Lower lobe of right lung (tissue), 2 donors: ENCODE measurements at regions not wholly inside any gene's neighbourhood (a gene's known extent, or its start where the extent isn't known, plus 50 kb on each side); places are given as distances from the start of the nearest gene placed in this dataset.

Source experiments
- ATAC-seq, 2 donors: fragments of 200-7000 bp; cut with Tn5 transposase; one replicate each; pipeline ENCODE4 v1.9.1; 2020 to 2022; ENCODE audit warnings: mild to moderate bottlenecking in 2 of 2, moderate library complexity in 2 of 2
- DNase-seq: peaks from one replicate; pipeline ENCODE4 v3.0.0-alpha.2; 2020
- H3K27ac ChIP-seq: fragments of 200-600 bp; one replicate; pipeline ENCODE4 v1.8.0; 2022
- H3K27me3 ChIP-seq: fragments of 200-600 bp; one replicate; pipeline ENCODE4 v1.8.0; 2022; ENCODE audit warnings: low read depth
- H3K36me3 ChIP-seq: fragments of 200-600 bp; one replicate; pipeline ENCODE4 v1.8.0; 2022; ENCODE audit warnings: mild to moderate bottlenecking
- H3K4me1 ChIP-seq: fragments of 200-600 bp; one replicate; pipeline ENCODE4 v1.8.0; 2022
- H3K4me3 ChIP-seq: fragments of 200-600 bp; one replicate; pipeline ENCODE4 v1.8.0; 2022; ENCODE audit warnings: mild to moderate bottlenecking
- H3K9me3 ChIP-seq: fragments of 200-600 bp; one replicate; pipeline ENCODE4 v1.8.0; 2022
- CTCF ChIP-seq: fragments of 200-600 bp; IDR thresholded peaks from one replicate; pipeline ENCODE4 v1.8.0; 2022; ENCODE audit warnings: antibody characterized with exemption, mild to moderate bottlenecking
- intact Hi-C: fragments of 100-400 bp; cut with DNase I; formaldehyde crosslinking; loops from one replicate; pipeline ENCODE4 v1.11.0; 2022
- donor health status: DM: no; HTN: yes; CAD: no; lungs with severe emphysema.

- H3K36me3 ChIP-seq, result no peaks in the 10 kb centered on the region
- peak in 1 of 2 donors; percentile 60 for ATAC-seq
- H3K27me3 ChIP-seq, result no peaks in the 10 kb centered on the region
- no peaks in the 10 kb centered on the region for H3K9me3 ChIP-seq
- H3K27ac ChIP-seq, result no peak overlapping the region
- no peaks in the 10 kb centered on the region for H3K4me1 ChIP-seq
- intact Hi-C loops, result no loop called here
- DNase-seq, result peak; percentile 25
- TF ChIP-seq CTCF, result no peak
- H3K4me3 ChIP-seq, result no peak overlapping the region
These were observed 351.1 kb upstream of the HSFY2 start for GRCh38 chrY:19124609-19125008.

- Histone ChIP-seq H3K4me1 (no peaks in the 10 kb centered on the region), H3K4me3 (no peak overlapping the region), H3K27ac (no peak overlapping the region), H3K27me3 (no peaks in the 10 kb centered on the region), H3K36me3 (no peaks in the 10 kb centered on the region), H3K9me3 (no peaks in the 10 kb centered on the region)
- ATAC-seq (no peak), DNase-seq (no peak)
- intact Hi-C loops, result no loop called here
- no peak for TF ChIP-seq CTCF
These were observed 348.9 kb upstream of the HSFY2 start for GRCh38 chrY:19122450-19122849.

GRCh38 chrY:19098349-19098748, 324.8 kb upstream of the HSFY2 start:
- H3K4me1 ChIP-seq, result no peaks in the 10 kb centered on the region
- H3K36me3 ChIP-seq, result no peaks in the 10 kb centered on the region
- DNase-seq, result no peak
- H3K27ac ChIP-seq, result no peak overlapping the region
- intact Hi-C loops, result no loop called here
- H3K4me3 ChIP-seq, result no peak overlapping the region
- no peaks in the 10 kb centered on the region for H3K27me3 ChIP-seq
- no peaks in the 10 kb centered on the region for H3K9me3 ChIP-seq
- no peak for ATAC-seq
- TF ChIP-seq CTCF, result no peak

DNA sequence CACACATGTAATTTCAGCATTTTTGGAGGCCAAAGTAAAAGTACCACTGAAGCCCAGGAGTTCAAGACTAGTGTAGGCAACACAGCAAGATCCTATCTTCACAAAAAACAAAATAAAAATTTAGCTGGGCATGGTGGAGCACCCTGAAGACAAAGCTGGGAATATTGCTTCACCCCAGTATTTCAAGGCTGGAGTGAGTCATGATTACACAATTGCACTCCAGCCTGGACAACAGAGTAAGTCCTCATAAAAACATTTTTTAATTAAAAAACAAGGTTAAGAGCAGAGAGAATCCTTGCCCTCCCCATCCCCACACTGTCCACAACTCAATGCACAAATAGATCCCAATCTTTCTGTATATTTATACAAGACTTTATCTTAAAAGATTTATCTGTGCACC, 321.9 kb upstream of the HSFY2 start:
- no peak for TF ChIP-seq CTCF
- H3K4me1 ChIP-seq, result no peaks in the 10 kb centered on the region
- ATAC-seq, result no peak
- DNase-seq, result no peak
- no peaks in the 10 kb centered on the region for H3K9me3 ChIP-seq
- no peak overlapping the region for H3K4me3 ChIP-seq
- H3K36me3 ChIP-seq, result no peaks in the 10 kb centered on the region
- intact Hi-C loops, result no loop called here
- H3K27me3 ChIP-seq, result no peaks in the 10 kb centered on the region
- H3K27ac ChIP-seq, result no peak overlapping the region

DNA sequence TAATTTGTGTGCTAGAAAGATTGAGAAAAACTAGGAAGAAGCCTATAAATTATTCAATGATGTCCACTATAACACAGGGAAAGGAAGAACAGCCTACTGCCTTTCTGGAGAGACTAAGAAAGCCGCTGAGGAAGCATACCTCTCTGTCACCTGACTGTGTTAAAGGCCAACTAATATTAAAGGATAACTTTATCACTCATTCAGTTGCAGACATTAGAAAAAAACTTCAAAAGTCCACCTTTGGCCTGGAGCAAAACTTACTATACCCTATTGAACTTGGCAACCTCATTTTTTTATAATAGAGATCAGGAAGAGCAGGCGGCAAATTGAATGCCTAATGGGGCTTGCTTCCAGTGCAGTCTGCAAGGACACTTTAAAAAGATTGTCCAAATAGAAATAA, 309.5 kb upstream of the HSFY2 start:
- no peak for TF ChIP-seq CTCF
- intact Hi-C loops, result no loop called here
- DNase-seq, result no peak
- H3K27me3 ChIP-seq, result no peaks in the 10 kb centered on the region
- H3K27ac ChIP-seq, result no peak overlapping the region
- ATAC-seq, result no peak
- H3K36me3 ChIP-seq, result no peaks in the 10 kb centered on the region
- no peaks in the 10 kb centered on the region for H3K4me1 ChIP-seq
- H3K4me3 ChIP-seq, result no peak overlapping the region
- H3K9me3 ChIP-seq, result no peaks in the 10 kb centered on the region

DNA sequence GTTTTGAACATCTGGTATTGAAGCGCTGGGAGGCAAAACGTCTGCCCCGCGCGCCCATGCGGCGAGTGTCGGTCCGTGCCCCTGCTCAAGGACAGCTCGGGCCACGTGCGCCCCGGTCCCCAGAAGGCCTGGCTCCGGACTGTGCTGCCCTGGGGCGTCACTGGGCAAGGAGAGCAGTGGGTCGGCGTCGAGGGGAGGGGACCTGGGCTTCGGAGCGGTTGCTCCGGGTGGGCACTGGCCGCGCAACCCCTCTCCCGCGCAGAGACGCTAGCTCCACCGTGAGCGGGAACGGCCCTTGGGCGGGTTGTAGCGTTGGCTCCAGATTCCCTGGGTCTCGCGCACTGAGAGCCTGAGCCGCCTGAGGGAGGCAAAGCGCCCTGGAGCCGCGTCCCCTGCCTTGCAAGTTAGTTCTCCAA, 304.2 kb upstream of the HSFY2 start:
- intact Hi-C loops, result no loop called here
- no peaks in the 10 kb centered on the region for H3K9me3 ChIP-seq
- H3K27ac ChIP-seq, result peak overlapping the region; percentile 83
- H3K27me3 ChIP-seq, result no peaks in the 10 kb centered on the region
- H3K4me3 ChIP-seq, result peak overlapping the region; percentile 64
- no peak for TF ChIP-seq CTCF
- no peaks in the 10 kb centered on the region for H3K36me3 ChIP-seq
- no peaks in the 10 kb centered on the region for H3K4me1 ChIP-seq
- ATAC-seq, result peak in 1 of 2 donors; percentile 66
- DNase-seq, result peak; percentile 54
